CD4-positive, alpha-beta memory T cell (primary cell): ENCODE measurements at regions not wholly inside any gene's neighbourhood (a gene's known extent, or its start where the extent isn't known, plus 50 kb on each side); places are given as distances from the start of the nearest gene placed in this dataset.

ENCODE experiments used
- CTCF ChIA-PET: fragments of 350-600 bp; sonication (Branson Sonifier 250); formaldehyde crosslinking; loops from one replicate; lab custom pipeline; 2021; ENCODE audit warnings: inconsistent platforms; ENCODE audit not compliant: partially characterized antibody; lab: Charles Lee
- POLR2A ChIA-PET: fragments of 350-600 bp; sonication (Branson Sonifier 250); formaldehyde crosslinking; loops from one replicate; lab custom pipeline; 2021; ENCODE audit not compliant: partially characterized antibody; lab: Charles Lee
- DNase-seq, 5 donors: peaks; one replicate each; pipeline versions ENCODE4 v3.0.0 to v3.0.0-alpha.2; 2020 to 2022; ENCODE audit warnings: mixed read lengths in 1 of 5
- H3K27ac ChIP-seq: one replicate; pipeline ENCODE4 v1.7.0; 2013; ENCODE audit warnings: low read depth, low read length
- H3K27me3 ChIP-seq: 2 replicates; pipeline ENCODE4 v1.7.0; 2013; ENCODE audit warnings: mild to moderate bottlenecking, low read length, moderate library complexity; ENCODE audit not compliant: insufficient read depth
- H3K36me3 ChIP-seq: 2 replicates; pipeline ENCODE4 v1.7.0; 2013; ENCODE audit warnings: mild to moderate bottlenecking, low read length, moderate library complexity; ENCODE audit not compliant: insufficient read depth
- H3K4me1 ChIP-seq: 2 replicates; pipeline ENCODE4 v1.7.0; 2013; ENCODE audit warnings: mild to moderate bottlenecking, low read length, moderate library complexity; ENCODE audit not compliant: insufficient read depth
- H3K4me3 ChIP-seq, 2 donors: one replicate each; pipeline ENCODE4 v1.7.0; 2013; ENCODE audit warnings: low read length in 2 of 2, mild to moderate bottlenecking in 1 of 2
- H3K9me3 ChIP-seq, 2 donors: one replicate each; pipeline ENCODE4 v1.7.0; 2013; ENCODE audit warnings: low read length in 2 of 2, control low read depth in 1 of 2; ENCODE audit not compliant: control insufficient read depth in 1 of 2
- H3K27ac Mint-ChIP-seq, 7 donors: one replicate each; pipeline ENCODE4 v1.8.0; 2020 to 2021; ENCODE audit warnings: mixed read lengths in 7 of 7, mild to moderate bottlenecking in 6 of 7, inconsistent platforms in 3 of 7, moderate library complexity in 3 of 7
- H3K27me3 Mint-ChIP-seq, 2 donors: one replicate each; pipeline ENCODE4 v1.8.0; 2020 to 2021; ENCODE audit warnings: mixed read lengths in 2 of 2
- H3K36me3 Mint-ChIP-seq, 2 donors: one replicate each; pipeline ENCODE4 v1.8.0; 2020 to 2021; ENCODE audit warnings: mixed read lengths in 2 of 2, inconsistent platforms in 1 of 2, mild to moderate bottlenecking in 1 of 2
- H3K4me1 Mint-ChIP-seq, 4 donors: one replicate each; pipeline ENCODE4 v1.8.0; 2020 to 2021; ENCODE audit warnings: mixed read lengths in 4 of 4, mild to moderate bottlenecking in 1 of 4
- H3K4me3 Mint-ChIP-seq, 8 donors: one replicate each; pipeline ENCODE4 v1.8.0; 2020 to 2021; ENCODE audit warnings: mixed read lengths in 8 of 8, mild to moderate bottlenecking in 7 of 8, moderate library complexity in 6 of 8, inconsistent platforms in 3 of 8
- H3K9me3 Mint-ChIP-seq, 8 donors: one replicate each; pipeline ENCODE4 v1.8.0; 2020 to 2021; ENCODE audit warnings: mixed read lengths in 8 of 8, mild to moderate bottlenecking in 5 of 8, inconsistent platforms in 3 of 8, moderate library complexity in 1 of 8
- intact Hi-C: fragments of 100-400 bp; cut with micrococcal nuclease; formaldehyde crosslinking; loops from one replicate; pipeline ENCODE4 v1.15.1; 2023

DNA sequence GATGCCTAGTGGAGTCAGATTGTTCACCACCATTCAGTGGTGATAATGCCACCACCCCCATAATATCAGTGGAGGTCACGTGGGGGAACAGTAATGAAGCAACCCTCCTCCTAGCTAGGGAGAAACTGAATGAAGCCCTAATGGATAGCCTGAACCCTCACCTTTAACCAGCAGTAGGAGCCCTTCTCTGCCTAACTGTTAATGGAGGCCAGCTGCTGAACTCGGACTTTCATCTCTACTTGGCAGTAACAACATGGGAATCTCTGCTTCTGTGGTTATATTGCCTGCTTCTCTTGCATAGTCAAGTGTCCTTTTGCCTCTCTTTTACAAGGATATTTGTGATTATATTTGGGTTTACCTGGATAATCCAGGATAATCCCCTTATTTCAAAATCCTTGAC lies 1097.9 kb downstream of the REEP3 start:
- Mint-ChIP-seq H3K4me3 (no peak overlapping the region), H3K36me3 (no peaks in the 10 kb centered on the region), H3K27ac (no peak overlapping the region), H3K27me3 (no peaks in the 10 kb centered on the region), H3K9me3 (peaks cover 0 to 5% (median 1%) of the 10 kb centered on the region in 8 donors), H3K4me1 (no peaks in the 10 kb centered on the region)
- Histone ChIP-seq H3K27ac (no peak overlapping the region), H3K4me3 (no peak overlapping the region), H3K36me3 (no peaks in the 10 kb centered on the region), H3K4me1 (no peaks in the 10 kb centered on the region), H3K27me3 (no peaks in the 10 kb centered on the region), H3K9me3 (no peaks in the 10 kb centered on the region)
- intact Hi-C loops = no loop called here
- ChIA-PET POLR2A (no interaction called here), CTCF (no interaction called here)
- no peak for DNase-seq

DNA sequence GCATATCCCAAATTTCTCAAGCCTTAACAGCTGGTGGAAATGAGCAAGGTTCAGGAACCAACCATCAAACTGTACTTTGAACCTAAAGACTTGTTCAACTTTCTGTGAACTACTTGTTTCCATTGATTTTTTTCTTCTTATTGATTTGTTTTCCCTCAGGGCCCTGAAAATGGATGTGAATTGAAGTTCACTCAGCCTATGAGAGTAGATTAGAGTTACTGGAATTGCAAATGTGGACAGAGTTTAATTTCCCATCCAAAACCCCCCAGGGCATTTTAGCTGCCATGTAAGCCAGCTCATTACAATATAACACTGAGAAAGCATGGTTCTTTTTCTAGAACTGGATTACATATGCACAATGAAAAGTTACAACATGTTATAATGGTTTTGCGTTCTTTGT lies 1105.7 kb downstream of the REEP3 start:
- DNase-seq = no peak
- Histone ChIP-seq H3K9me3 (no peaks in the 10 kb centered on the region), H3K27ac (no peak overlapping the region), H3K27me3 (no peaks in the 10 kb centered on the region), H3K36me3 (no peaks in the 10 kb centered on the region), H3K4me1 (no peaks in the 10 kb centered on the region), H3K4me3 (no peak overlapping the region)
- H3K27me3 Mint-ChIP-seq = no peaks in the 10 kb centered on the region
- POLR2A ChIA-PET = no interaction called here
- intact Hi-C loops = no loop called here
- CTCF ChIA-PET = no interaction called here
- H3K4me1 Mint-ChIP-seq = no peaks in the 10 kb centered on the region
- H3K27ac Mint-ChIP-seq = no peak overlapping the region
- no peaks in the 10 kb centered on the region for H3K36me3 Mint-ChIP-seq
- H3K9me3 Mint-ChIP-seq = peaks cover 0 to 5% (median 3%) of the 10 kb centered on the region in 8 donors
- no peak overlapping the region for H3K4me3 Mint-ChIP-seq

DNA sequence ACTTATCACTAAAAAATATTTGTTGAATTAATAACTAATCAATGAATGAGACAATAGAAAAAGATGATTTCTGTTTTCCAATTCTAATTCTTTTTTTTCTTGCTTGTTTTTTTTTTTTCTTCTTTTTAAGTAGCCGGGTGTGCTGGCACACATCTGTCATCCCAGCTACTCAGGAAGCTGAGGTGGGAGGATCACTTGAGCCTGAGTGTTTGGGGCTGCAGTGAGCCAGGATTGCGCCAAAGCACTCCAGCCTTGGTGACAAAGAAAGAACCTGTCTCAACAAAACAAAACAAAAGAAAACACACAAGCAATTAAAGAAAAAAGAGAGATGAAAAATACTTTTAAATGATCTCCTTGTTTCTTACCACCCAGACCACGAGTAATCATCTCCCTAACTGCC lies 1109.3 kb downstream of the REEP3 start:
- Mint-ChIP-seq H3K9me3 (peaks cover 0 to 5% (median 3%) of the 10 kb centered on the region in 8 donors), H3K4me1 (no peaks in the 10 kb centered on the region), H3K27me3 (no peaks in the 10 kb centered on the region), H3K27ac (no peak overlapping the region), H3K36me3 (no peaks in the 10 kb centered on the region), H3K4me3 (no peak overlapping the region)
- Histone ChIP-seq H3K4me3 (no peak overlapping the region), H3K27me3 (no peaks in the 10 kb centered on the region), H3K4me1 (no peaks in the 10 kb centered on the region), H3K36me3 (no peaks in the 10 kb centered on the region), H3K27ac (no peak overlapping the region), H3K9me3 (no peaks in the 10 kb centered on the region)
- CTCF ChIA-PET = no interaction called here
- no peak for DNase-seq
- POLR2A ChIA-PET = no interaction called here
- intact Hi-C loops = no loop called here

DNA sequence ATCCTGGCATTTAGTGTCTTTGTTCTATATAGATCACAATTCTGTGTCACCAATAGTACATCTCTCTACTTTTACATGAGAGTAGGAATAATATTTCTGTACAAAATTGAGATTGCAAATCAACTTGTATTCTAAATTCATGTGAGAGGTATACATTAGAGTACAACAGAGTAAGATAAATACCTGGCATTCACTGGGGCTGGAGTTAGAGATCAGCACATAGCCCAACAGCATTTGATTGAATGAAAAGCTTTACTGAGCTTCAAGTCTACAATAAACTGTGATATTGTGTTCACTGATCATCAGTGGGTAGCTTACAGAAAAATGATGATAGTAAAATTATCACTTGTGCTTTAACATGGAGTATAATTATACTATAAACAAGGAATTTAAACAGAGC lies 1114.7 kb downstream of the REEP3 start:
- H3K36me3 Mint-ChIP-seq = no peaks in the 10 kb centered on the region
- CTCF ChIA-PET = no interaction called here

DNA sequence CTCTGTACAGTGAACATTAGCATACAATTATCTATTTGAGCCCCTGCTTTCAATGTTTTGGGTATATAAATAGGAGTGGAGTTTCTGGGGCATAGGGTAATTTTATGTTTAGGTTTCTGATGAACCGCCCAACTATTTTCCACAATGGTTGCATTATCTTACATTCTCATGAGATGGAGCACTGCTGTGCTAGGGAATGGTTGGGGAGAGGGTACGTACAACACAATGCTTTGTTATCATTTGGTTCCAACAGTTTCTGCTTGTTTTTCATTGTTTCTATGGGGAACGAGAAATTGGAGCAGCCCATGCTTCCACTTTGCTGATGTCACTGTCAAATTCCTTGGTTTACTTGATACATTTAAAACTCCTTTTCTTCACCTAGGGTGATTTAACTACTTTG lies 1115.3 kb downstream of the REEP3 start:
- Mint-ChIP-seq H3K27ac (no peak overlapping the region), H3K9me3 (peaks cover 0 to 4% (median 0%) of the 10 kb centered on the region in 8 donors), H3K4me3 (no peak overlapping the region), H3K36me3 (no peaks in the 10 kb centered on the region), H3K27me3 (no peaks in the 10 kb centered on the region), H3K4me1 (no peaks in the 10 kb centered on the region)
- POLR2A ChIA-PET = no interaction called here
- Histone ChIP-seq H3K4me1 (no peaks in the 10 kb centered on the region), H3K36me3 (no peaks in the 10 kb centered on the region), H3K4me3 (no peak overlapping the region), H3K27ac (no peak overlapping the region), H3K27me3 (no peaks in the 10 kb centered on the region), H3K9me3 (no peaks in the 10 kb centered on the region)
- CTCF ChIA-PET = interaction anchor here (0.6 kb wide), 1 partner anchor 118 kb away, joined by 3 read pairs; no protein-coding TSS in a partner anchor
- DNase-seq = no peak
- intact Hi-C loops = no loop called here

More for the DNA sequence above, 1114.7 kb downstream of the REEP3 start:
- Histone ChIP-seq H3K9me3 (no peaks in the 10 kb centered on the region), H3K27me3 (no peaks in the 10 kb centered on the region), H3K36me3 (no peaks in the 10 kb centered on the region), H3K4me1 (no peaks in the 10 kb centered on the region), H3K4me3 (no peak overlapping the region), H3K27ac (no peak overlapping the region)
- intact Hi-C loops = no loop called here
- no peak for DNase-seq
- H3K27ac Mint-ChIP-seq = no peak overlapping the region
- H3K4me3 Mint-ChIP-seq = no peak overlapping the region
- POLR2A ChIA-PET = no interaction called here
- H3K9me3 Mint-ChIP-seq = peaks cover 0 to 2% (median 0%) of the 10 kb centered on the region in 8 donors
- no peaks in the 10 kb centered on the region for H3K27me3 Mint-ChIP-seq
- no peaks in the 10 kb centered on the region for H3K4me1 Mint-ChIP-seq

DNA sequence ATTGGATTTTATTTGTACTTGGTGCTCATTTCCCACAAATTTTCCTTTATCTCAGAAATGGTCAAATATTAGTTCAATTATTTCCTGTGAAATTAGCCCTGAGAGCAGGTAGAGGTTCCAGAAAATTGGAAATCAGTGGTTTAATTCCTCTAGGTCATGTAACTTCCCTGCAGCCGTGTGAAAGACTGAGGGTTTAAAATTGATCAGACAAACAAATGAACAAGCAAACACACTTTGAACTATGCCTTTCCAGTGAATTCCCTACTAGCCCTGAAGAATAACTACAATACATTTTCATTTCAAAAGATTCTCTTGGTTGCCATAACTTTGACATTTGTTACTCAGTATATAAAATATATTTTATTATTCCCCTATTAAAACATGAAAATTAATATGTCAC lies 1116.7 kb downstream of the REEP3 start:
- no peaks in the 10 kb centered on the region for H3K4me1 Mint-ChIP-seq
- intact Hi-C loops = no loop called here

DNA sequence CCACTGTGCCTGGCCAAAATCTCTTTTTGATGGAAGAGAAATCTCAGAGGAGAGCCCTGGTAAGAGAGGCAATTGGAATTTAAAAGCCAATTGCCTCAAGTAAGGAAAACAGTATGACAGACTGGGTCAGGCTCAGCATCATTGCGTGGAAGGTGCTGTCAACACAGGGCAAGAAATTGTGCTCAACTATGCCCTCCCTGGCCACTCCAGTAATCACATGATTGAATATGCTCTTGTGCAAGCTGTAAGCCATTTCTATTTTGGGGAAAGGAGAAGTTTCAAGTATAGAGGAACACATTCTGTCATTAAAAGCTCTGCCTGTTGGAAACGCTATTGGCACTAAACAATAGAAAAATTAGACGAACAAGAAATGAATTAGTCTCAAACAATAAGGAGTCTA lies 1127.7 kb downstream of the REEP3 start:
- Mint-ChIP-seq H3K27me3 (no peaks in the 10 kb centered on the region), H3K4me1 (no peaks in the 10 kb centered on the region), H3K4me3 (no peak overlapping the region), H3K9me3 (peaks cover 3 to 13% (median 6%) of the 10 kb centered on the region in 8 donors), H3K36me3 (no peaks in the 10 kb centered on the region), H3K27ac (no peak overlapping the region)
- Histone ChIP-seq H3K4me3 (no peak overlapping the region), H3K27me3 (no peaks in the 10 kb centered on the region), H3K36me3 (no peaks in the 10 kb centered on the region), H3K4me1 (no peaks in the 10 kb centered on the region), H3K9me3 (no peaks in the 10 kb centered on the region), H3K27ac (no peak overlapping the region)
- intact Hi-C loops = no loop called here
- POLR2A ChIA-PET = no interaction called here
- no peak for DNase-seq
- CTCF ChIA-PET = no interaction called here

More for the DNA sequence above, 1116.7 kb downstream of the REEP3 start:
- H3K36me3 ChIP-seq = no peaks in the 10 kb centered on the region
- no peaks in the 10 kb centered on the region for H3K9me3 ChIP-seq
- H3K27me3 ChIP-seq = no peaks in the 10 kb centered on the region
- no peak overlapping the region for H3K27ac ChIP-seq
- CTCF ChIA-PET = no interaction called here
- POLR2A ChIA-PET = no interaction called here
- no peak overlapping the region for H3K4me3 ChIP-seq
- DNase-seq = no peak
- H3K27ac Mint-ChIP-seq = no peak overlapping the region
- no peaks in the 10 kb centered on the region for H3K4me1 ChIP-seq
- H3K27me3 Mint-ChIP-seq = no peaks in the 10 kb centered on the region
- H3K4me3 Mint-ChIP-seq = no peak overlapping the region
- peaks cover 0 to 13% (median 3%) of the 10 kb centered on the region in 8 donors for H3K9me3 Mint-ChIP-seq
- no peaks in the 10 kb centered on the region for H3K36me3 Mint-ChIP-seq

DNA sequence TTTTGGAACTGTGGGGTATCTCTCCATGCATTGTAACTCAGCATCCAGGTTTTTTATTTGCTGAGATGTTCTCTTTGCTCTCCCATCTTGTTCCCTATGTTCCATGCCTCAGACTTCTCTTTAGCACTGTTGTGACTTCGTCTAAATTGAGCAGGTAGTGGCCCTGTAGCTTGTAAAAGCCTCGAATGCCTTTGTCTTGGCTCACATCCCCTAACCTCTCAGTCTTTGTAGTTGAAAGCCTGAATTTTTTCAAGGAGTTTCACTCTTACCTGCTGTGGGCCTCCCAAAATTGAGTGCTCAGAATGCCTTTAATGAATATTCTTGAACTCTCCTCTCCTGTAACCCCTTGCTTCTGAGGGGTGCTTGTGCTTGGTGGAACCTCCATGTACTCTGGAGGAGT lies 1137.3 kb downstream of the REEP3 start:
- intact Hi-C loops = no loop called here
- no peaks in the 10 kb centered on the region for H3K27me3 Mint-ChIP-seq
- no peaks in the 10 kb centered on the region for H3K4me1 Mint-ChIP-seq
- POLR2A ChIA-PET = no interaction called here
- CTCF ChIA-PET = no interaction called here
- peaks cover 3 to 7% (median 4%) of the 10 kb centered on the region in 8 donors for H3K9me3 Mint-ChIP-seq
- H3K27ac Mint-ChIP-seq = no peak overlapping the region
- no peaks in the 10 kb centered on the region for H3K36me3 ChIP-seq
- DNase-seq = no peak
- no peak overlapping the region for H3K4me3 ChIP-seq
- H3K27ac ChIP-seq = no peak overlapping the region
- H3K4me3 Mint-ChIP-seq = no peak overlapping the region
- H3K27me3 ChIP-seq = no peaks in the 10 kb centered on the region
- H3K9me3 ChIP-seq = peaks cover 0 to 6% of the 10 kb centered on the region in 2 donors
- no peaks in the 10 kb centered on the region for H3K36me3 Mint-ChIP-seq
- H3K4me1 ChIP-seq = no peaks in the 10 kb centered on the region
